PC-3 (cell line): ENCODE measurements at regions not wholly inside any gene's neighbourhood (a gene's known extent, or its start where the extent isn't known, plus 50 kb on each side); places are given as distances from the start of the nearest gene placed in this dataset.
A peak's percentile ranks its signal among the peaks of the same experiment; 100 is the strongest.
"Not testable (repeated sequence)": the region's sequence is repeated elsewhere in the genome, so short reads cannot be mapped to it uniquely, and the experiment has no call there.

Experiments used
- ATAC-seq: fragments of 200-7000 bp; cut with Tn5 transposase; 2 replicates; pipeline ENCODE4 v1.9.1; 2020; ENCODE audit warnings: mild to moderate bottlenecking, moderate library complexity
- BruUV-seq: library from RNA; stranded (reverse); fragments of 400-500 nt; replicated peaks from 2 replicates; lab custom pipeline; 2021; lab: Mats Ljungman, UMichigan
- CTCF ChIA-PET: fragments of 300-600 bp; sonication (Branson Sonifier 250); formaldehyde crosslinking; loops from one replicate; lab custom pipeline; 2022; ENCODE audit warnings: antibody characterized with exemption; lab: Charles Lee
- POLR2A ChIA-PET: fragments of 300-600 bp; sonication (Branson Sonifier 250); formaldehyde crosslinking; loops from one replicate; lab custom pipeline; 2022; ENCODE audit warnings: antibody characterized with exemption; ENCODE audit not compliant: unreplicated experiment; lab: Charles Lee
- DNase-seq: peaks from one replicate; pipeline ENCODE4 v3.0.0-alpha.2; 2015
- H2AFZ ChIP-seq: fragments of 300-600 bp; sonication (generic); 2 replicates; pipeline ENCODE4 v1.6.0; 2016; ENCODE audit warnings: antibody characterized with exemption, low read length
- H3F3A ChIP-seq: fragments of 300-600 bp; sonication (generic); one replicate; pipeline ENCODE4 v1.6.0; 2017; ENCODE audit warnings: antibody characterized with exemption, low read length, control low read depth, mild to moderate bottlenecking; ENCODE audit not compliant: unreplicated experiment
- H3K27ac ChIP-seq: fragments of 300-600 bp; sonication (generic); 2 replicates; pipeline ENCODE4 v1.5.1; 2016; ENCODE audit warnings: mild to moderate bottlenecking, low read length
- H3K27me3 ChIP-seq: fragments of 300-600 bp; sonication (generic); 2 replicates; pipeline ENCODE4 v1.6.1; 2016; ENCODE audit warnings: low read length, mixed read lengths
- H3K36me3 ChIP-seq: fragments of 300-600 bp; sonication (generic); 2 replicates; pipeline ENCODE4 v1.6.1; 2016; ENCODE audit warnings: low read depth, mixed run types, low read length, mixed read lengths
- H3K4me1 ChIP-seq: fragments of 300-600 bp; sonication (generic); 2 replicates; pipeline ENCODE4 v1.5.1; 2016; ENCODE audit warnings: low read length; ENCODE audit not compliant: insufficient read depth
- H3K4me2 ChIP-seq: fragments of 300-600 bp; sonication (generic); 2 replicates; pipeline ENCODE4 v1.6.0; 2016; ENCODE audit warnings: low read length
- H3K4me3 ChIP-seq: fragments of 300-600 bp; sonication (generic); 2 replicates; pipeline ENCODE4 v1.5.1; 2016; ENCODE audit warnings: mild to moderate bottlenecking, low read length, mixed read lengths
- H3K79me2 ChIP-seq: fragments of 300-600 bp; sonication (generic); 2 replicates; pipeline ENCODE4 v1.6.1; 2017; ENCODE audit warnings: low read length, mixed read lengths
- H3K9ac ChIP-seq: fragments of 300-600 bp; sonication (generic); 2 replicates; pipeline ENCODE4 v1.6.0; 2016; ENCODE audit warnings: mild to moderate bottlenecking, low read length
- H3K9me2 ChIP-seq: fragments of 300-600 bp; sonication (generic); replicated peaks from 2 replicates; pipeline ENCODE4 v1.6.1; 2016; ENCODE audit warnings: mixed run types, low read length, mixed read lengths
- H3K9me3 ChIP-seq: fragments of 300-600 bp; sonication (generic); 2 replicates; pipeline ENCODE4 v1.6.1; 2016; ENCODE audit warnings: low read length, mixed read lengths
- H4K20me1 ChIP-seq: fragments of 300-600 bp; sonication (generic); 2 replicates; pipeline ENCODE4 v1.6.1; 2016; ENCODE audit warnings: low read length, mixed read lengths
- intact Hi-C: fragments of 100-400 bp; cut with micrococcal nuclease; formaldehyde crosslinking; loops from 2 replicates; pipeline ENCODE4 v1.9.0; 2023

DNA sequence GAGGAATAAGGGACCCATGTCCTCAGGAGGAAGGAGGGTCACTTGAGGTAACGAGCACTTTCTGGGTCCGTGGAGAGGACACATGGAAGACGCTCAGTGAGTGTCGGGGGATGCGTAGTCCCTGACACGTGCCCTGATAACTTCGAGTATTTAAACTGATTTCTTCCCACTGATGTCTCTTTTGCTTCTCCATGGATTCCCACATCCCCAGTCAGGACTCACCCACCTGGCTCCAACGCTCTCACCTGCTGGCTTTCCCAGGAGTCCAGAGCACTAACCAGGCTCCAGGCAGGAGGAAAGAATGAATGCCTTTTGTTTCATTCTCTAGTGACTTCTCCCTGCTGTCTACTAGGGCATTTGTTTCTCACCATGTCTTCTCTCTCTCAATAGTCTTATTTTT, 81.2 kb upstream of the NBPF11 start:
- H3K27me3 ChIP-seq, ATAC-seq, H3K4me3 ChIP-seq, H3K4me2 ChIP-seq, POLR2A ChIA-PET, BruUV-seq, CTCF ChIA-PET, H3K9ac ChIP-seq, H3K36me3 ChIP-seq, H2AFZ ChIP-seq, H3K79me2 ChIP-seq, intact Hi-C loops, H3F3A ChIP-seq, H3K9me2 ChIP-seq, H3K9me3 ChIP-seq, DNase-seq, H3K27ac ChIP-seq, H4K20me1 ChIP-seq, H3K4me1 ChIP-seq: not testable (repeated sequence)

GRCh38 chr1:148228846-148229245, 76.8 kb upstream of the NBPF11 start:
- CTCF ChIA-PET, DNase-seq: not testable (repeated sequence)

GRCh38 chr1:148222399-148223159, 70.5 kb upstream of the NBPF11 start:
- POLR2A ChIA-PET, H3K4me3 ChIP-seq, CTCF ChIA-PET, DNase-seq, H3K27ac ChIP-seq, H3K79me2 ChIP-seq, H3K9me2 ChIP-seq, H3K4me1 ChIP-seq, H3K4me2 ChIP-seq, H4K20me1 ChIP-seq, BruUV-seq, H3F3A ChIP-seq, H3K36me3 ChIP-seq, H3K9ac ChIP-seq, intact Hi-C loops, H2AFZ ChIP-seq, H3K27me3 ChIP-seq, H3K9me3 ChIP-seq: not testable (repeated sequence)
- peak; percentile 68 for ATAC-seq

More at GRCh38 chr1:148228846-148229245, 76.8 kb upstream of the NBPF11 start:
- intact Hi-C loops, H3K9me3 ChIP-seq, H3K9me2 ChIP-seq, POLR2A ChIA-PET, H3K4me1 ChIP-seq, H3K9ac ChIP-seq, BruUV-seq, H3K79me2 ChIP-seq, H4K20me1 ChIP-seq, ATAC-seq, H3K27me3 ChIP-seq, H3K4me3 ChIP-seq, H3F3A ChIP-seq, H3K4me2 ChIP-seq, H3K27ac ChIP-seq, H3K36me3 ChIP-seq, H2AFZ ChIP-seq: not testable (repeated sequence)

- H3K79me2 ChIP-seq, H4K20me1 ChIP-seq, H3K9ac ChIP-seq, H2AFZ ChIP-seq, H3K4me3 ChIP-seq, H3K27me3 ChIP-seq, CTCF ChIA-PET, H3K4me1 ChIP-seq, POLR2A ChIA-PET, H3K4me2 ChIP-seq, H3K9me3 ChIP-seq, H3K9me2 ChIP-seq, H3F3A ChIP-seq, DNase-seq, H3K36me3 ChIP-seq, BruUV-seq, H3K27ac ChIP-seq, intact Hi-C loops: not testable (repeated sequence)
- peak; percentile 94 for ATAC-seq
Measured at GRCh38 chr1:148221593-148221992, 69.5 kb upstream of the NBPF11 start.

DNA sequence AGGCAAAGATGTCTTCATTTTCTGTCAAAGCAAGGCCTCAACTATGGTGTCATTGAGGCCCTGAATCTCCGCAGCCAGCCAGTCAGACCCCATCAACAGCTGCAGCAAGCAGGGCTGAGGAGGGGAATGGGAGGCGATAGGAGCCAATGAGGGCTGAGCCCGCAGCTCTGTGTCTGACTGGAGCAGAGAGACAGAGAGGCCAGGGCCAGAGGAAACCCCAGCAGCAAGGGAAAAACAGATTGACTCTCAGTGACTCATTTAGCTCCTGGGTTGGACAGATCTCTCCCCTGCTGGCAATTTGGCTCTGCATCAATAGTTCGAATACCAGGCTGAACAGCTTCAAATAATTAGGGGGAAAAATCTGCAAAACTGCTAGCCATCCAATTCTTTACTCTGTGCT, 67.1 kb upstream of the NBPF11 start:
- intact Hi-C loops, H3K9me2 ChIP-seq, H3K4me2 ChIP-seq, H3K4me1 ChIP-seq, H3F3A ChIP-seq, POLR2A ChIA-PET, H4K20me1 ChIP-seq, H3K9me3 ChIP-seq, H3K27me3 ChIP-seq, H3K79me2 ChIP-seq, BruUV-seq, H2AFZ ChIP-seq, ATAC-seq, H3K27ac ChIP-seq, H3K9ac ChIP-seq, H3K36me3 ChIP-seq, DNase-seq, H3K4me3 ChIP-seq, CTCF ChIA-PET: not testable (repeated sequence)

GRCh38 chr1:148211191-148211590, 59.1 kb upstream of the NBPF11 start:
- H3K27me3 ChIP-seq, H3K4me3 ChIP-seq, H2AFZ ChIP-seq, POLR2A ChIA-PET, H3K9me3 ChIP-seq, H3K4me1 ChIP-seq, H3K9ac ChIP-seq, intact Hi-C loops, H3K9me2 ChIP-seq, BruUV-seq, H3F3A ChIP-seq, H3K27ac ChIP-seq, H3K79me2 ChIP-seq, CTCF ChIA-PET, H4K20me1 ChIP-seq, DNase-seq, H3K4me2 ChIP-seq, H3K36me3 ChIP-seq: not testable (repeated sequence)
- ATAC-seq, result peak; percentile 84

DNA sequence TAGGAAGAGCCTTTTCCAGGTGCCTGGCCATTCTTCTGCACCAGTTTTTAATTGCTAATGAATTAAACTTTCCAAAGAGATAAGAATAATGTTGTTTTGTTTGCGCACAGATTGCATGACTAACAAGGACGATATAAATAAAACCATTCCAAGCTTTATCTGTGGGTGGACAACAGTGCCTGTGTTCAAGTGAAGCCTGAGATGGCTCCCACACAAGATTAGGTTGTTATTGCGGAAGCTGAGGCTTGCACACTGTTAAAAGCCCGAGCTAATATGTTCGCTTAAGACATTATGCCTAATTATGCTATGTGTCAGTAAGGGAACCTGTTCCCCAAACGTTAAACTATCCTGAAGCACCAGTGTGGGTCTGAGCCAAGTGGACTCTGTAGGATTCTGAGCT, 58.5 kb upstream of the NBPF11 start:
- CTCF ChIA-PET, result not testable (repeated sequence)

More for the DNA sequence above, 58.5 kb upstream of the NBPF11 start:
- intact Hi-C loops, H3K36me3 ChIP-seq, H3K27me3 ChIP-seq, H3K4me1 ChIP-seq, POLR2A ChIA-PET, H3K9ac ChIP-seq, H3K9me3 ChIP-seq, H3F3A ChIP-seq, H2AFZ ChIP-seq, ATAC-seq, H3K79me2 ChIP-seq, H3K4me3 ChIP-seq, H3K27ac ChIP-seq, H3K4me2 ChIP-seq, DNase-seq, H4K20me1 ChIP-seq, H3K9me2 ChIP-seq, BruUV-seq: not testable (repeated sequence)
